Mesenchymal stem cell (in vitro differentiated cells and primary cell): ENCODE measurements at regions not wholly inside any gene's neighbourhood (a gene's known extent, or its start where the extent isn't known, plus 50 kb on each side); places are given as distances from the start of the nearest gene placed in this dataset.

Experiments
- DNase-seq: peaks from one replicate; pipeline ENCODE4 v3.0.0-alpha.2; 2013
- H2AFZ ChIP-seq: one replicate; pipeline ENCODE4 v1.6.1; 2013; ENCODE audit warnings: low read depth, mild to moderate bottlenecking, control low read depth, inconsistent platforms, low read length, moderate library complexity
- H2AK5ac ChIP-seq: 2 replicates; pipeline ENCODE4 v1.6.1; 2013; ENCODE audit warnings: low read length, moderate library complexity, mild to moderate bottlenecking, inconsistent platforms; ENCODE audit not compliant: severe bottlenecking
- H2BK120ac ChIP-seq: one replicate; pipeline ENCODE4 v1.6.1; 2013; ENCODE audit warnings: low read depth, mild to moderate bottlenecking, inconsistent platforms, low read length, moderate library complexity
- H2BK12ac ChIP-seq, 2 experiments: one replicate each; pipeline ENCODE4 v1.6.1; 2013; ENCODE audit warnings: inconsistent platforms in 2 of 2, low read length in 2 of 2, mild to moderate bottlenecking in 2 of 2, moderate library complexity in 2 of 2, control low read depth in 1 of 2
- H2BK15ac ChIP-seq: one replicate; pipeline ENCODE4 v1.6.1; 2013; ENCODE audit warnings: mild to moderate bottlenecking, low read depth, inconsistent platforms; ENCODE audit not compliant: poor library complexity, severe bottlenecking
- H2BK5ac ChIP-seq: 2 replicates; pipeline ENCODE4 v1.6.1; 2013; ENCODE audit warnings: low read depth, mild to moderate bottlenecking, low read length, control low read depth, inconsistent platforms; ENCODE audit not compliant: poor library complexity, severe bottlenecking
- H3K14ac ChIP-seq, 2 experiments: one replicate each; pipeline ENCODE4 v1.6.1; 2013; ENCODE audit warnings: inconsistent platforms in 2 of 2, low read length in 2 of 2, control low read depth in 1 of 2, mild to moderate bottlenecking in 1 of 2, moderate library complexity in 1 of 2
- H3K18ac ChIP-seq, 2 experiments: one replicate each; pipeline ENCODE4 v1.6.1; 2013; ENCODE audit warnings: inconsistent platforms in 2 of 2, low read length in 2 of 2, control low read depth in 1 of 2, low read depth in 1 of 2, mild to moderate bottlenecking in 1 of 2
- H3K23ac ChIP-seq, 2 experiments: one replicate each; pipeline ENCODE4 v1.6.1; 2013; ENCODE audit warnings: inconsistent platforms in 2 of 2, low read length in 2 of 2, mild to moderate bottlenecking in 2 of 2, moderate library complexity in 2 of 2, control low read depth in 1 of 2
- H3K27ac ChIP-seq: 2 replicates; pipeline ENCODE4 v1.5.1; 2013; ENCODE audit warnings: mild to moderate bottlenecking, moderate library complexity, low read length, control low read depth, inconsistent platforms; ENCODE audit not compliant: poor library complexity, severe bottlenecking
- H3K27me3 ChIP-seq, 2 experiments: 2 replicates each; pipeline versions ENCODE4 v1.6.1 to v1.7.0; 2013; ENCODE audit warnings: low read length in 2 of 2, mild to moderate bottlenecking in 2 of 2, moderate library complexity in 2 of 2, control low read depth in 1 of 2, inconsistent platforms in 1 of 2; ENCODE audit not compliant: control insufficient read depth in 1 of 2, insufficient read depth in 1 of 2
- H3K36me3 ChIP-seq, 2 experiments: 2 replicates each; pipeline versions ENCODE4 v1.6.1 to v1.7.0; 2013; ENCODE audit warnings: low read length in 2 of 2, control low read depth in 1 of 2, inconsistent platforms in 1 of 2, low read depth in 1 of 2, mild to moderate bottlenecking in 1 of 2; ENCODE audit not compliant: insufficient read depth in 2 of 2, control insufficient read depth in 1 of 2
- H3K4ac ChIP-seq, 2 experiments: one replicate each; pipeline ENCODE4 v1.6.1; 2013; ENCODE audit warnings: inconsistent platforms in 2 of 2, low read length in 2 of 2, mild to moderate bottlenecking in 2 of 2, moderate library complexity in 2 of 2, control low read depth in 1 of 2, low read depth in 1 of 2
- H3K4me1 ChIP-seq: 2 replicates; pipeline ENCODE4 v1.6.1; 2013; ENCODE audit warnings: low read depth, low read length, control low read depth; ENCODE audit not compliant: control insufficient read depth, insufficient read depth
- H3K4me2 ChIP-seq: 2 replicates; pipeline ENCODE4 v1.6.1; 2013; ENCODE audit warnings: low read length, mild to moderate bottlenecking, inconsistent platforms; ENCODE audit not compliant: poor library complexity, severe bottlenecking
- H3K4me3 ChIP-seq, 2 experiments: 2 replicates each; pipeline versions ENCODE4 v1.5.1 to v1.7.0; 2013; ENCODE audit warnings: low read length in 2 of 2, mild to moderate bottlenecking in 2 of 2, control low read depth in 1 of 2, low read depth in 1 of 2; ENCODE audit not compliant: insufficient read depth in 1 of 2
- H3K79me1 ChIP-seq: replicated peaks from 2 replicates; pipeline ENCODE4 v1.6.1; 2013; ENCODE audit warnings: mild to moderate bottlenecking, control low read depth, low read length, inconsistent platforms; ENCODE audit not compliant: poor library complexity, severe bottlenecking
- H3K9ac ChIP-seq: 2 replicates; pipeline ENCODE4 v1.7.0; 2013; ENCODE audit warnings: mild to moderate bottlenecking, low read length, moderate library complexity
- H3K9me3 ChIP-seq: 2 replicates; pipeline ENCODE4 v1.7.0; 2013; ENCODE audit warnings: mild to moderate bottlenecking, low read length; ENCODE audit not compliant: control insufficient read depth
- H4K8ac ChIP-seq: one replicate; pipeline ENCODE4 v1.6.1; 2013; ENCODE audit warnings: inconsistent platforms, mild to moderate bottlenecking, low read length, moderate library complexity
- H4K91ac ChIP-seq: one replicate; pipeline ENCODE4 v1.6.1; 2013; ENCODE audit warnings: mild to moderate bottlenecking, low read length, inconsistent platforms
- WGBS: methylation state at CpG from one replicate; pipeline ENCODE4 v1.1.7; 2013; ENCODE audit warnings: mixed read lengths; 5-methylcytosine and 5-hydroxymethylcytosine counted together

DNA sequence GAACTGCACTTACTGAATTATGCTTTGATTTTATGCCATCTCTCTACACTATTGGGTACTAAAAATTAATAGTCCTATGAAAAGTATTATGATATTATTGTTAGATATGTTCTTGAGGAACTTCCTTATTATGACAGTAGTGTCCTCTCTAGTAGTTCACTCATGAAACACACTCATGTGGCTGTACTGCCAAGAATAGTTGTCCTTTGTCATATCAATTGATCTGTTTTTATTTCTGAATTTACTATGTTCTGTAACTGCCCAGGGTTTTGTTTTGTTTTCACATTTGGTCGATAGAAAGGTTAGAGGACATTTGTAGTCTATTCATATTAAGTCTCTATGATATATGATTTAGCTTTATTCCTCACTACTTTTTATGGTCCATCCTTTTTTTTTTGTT, 215.2 kb downstream of the PPARGC1A start:
- Histone ChIP-seq H3K9me3 (no peaks in the 10 kb centered on the region), H2BK15ac (no peak overlapping the region), H2BK120ac (no peak overlapping the region), H3K4me3 (no peak overlapping the region), H2BK5ac (no peak overlapping the region), H3K79me1 (no peaks in the 10 kb centered on the region), H3K27me3 (no peaks in the 10 kb centered on the region), H4K91ac (no peak overlapping the region), H3K4me1 (no peaks in the 10 kb centered on the region), H3K27ac (no peak overlapping the region), H2AK5ac (no peak overlapping the region), H3K9ac (no peak overlapping the region), H2AFZ (no peak overlapping the region), H2BK12ac (no peak overlapping the region), H3K23ac (no peak overlapping the region), H3K4me2 (no peak overlapping the region), H3K14ac (no peak overlapping the region), H3K18ac (no peak overlapping the region), H4K8ac (no peak overlapping the region), H3K4ac (no peak overlapping the region), H3K36me3 (no peaks in the 10 kb centered on the region)
- no peak for DNase-seq
- WGBS = no CpG with 5 or more reads among the region's 1 CpG

DNA sequence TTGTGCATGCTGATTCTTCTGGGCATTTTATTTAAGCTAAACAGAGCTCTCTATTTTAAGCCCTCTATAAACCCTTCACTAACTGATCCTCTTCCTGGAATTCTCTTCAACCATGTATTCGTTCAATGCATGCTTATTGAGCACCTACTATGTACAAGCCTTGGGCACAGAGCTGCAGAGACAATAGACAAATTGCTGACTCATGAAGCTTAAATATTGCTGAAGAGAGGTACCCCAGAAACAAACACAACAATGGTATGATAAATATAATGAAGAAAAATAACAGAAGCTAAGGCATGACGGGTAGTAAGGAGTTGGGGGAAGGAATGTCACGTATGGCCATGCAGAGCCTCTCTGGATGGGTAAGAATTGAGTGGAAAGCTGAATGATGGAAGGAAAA, 222.2 kb downstream of the PPARGC1A start:
- 78% methylated on average over 3 of the region's 3 CpGs for WGBS
- H3K4me2 ChIP-seq = no peak overlapping the region

DNA sequence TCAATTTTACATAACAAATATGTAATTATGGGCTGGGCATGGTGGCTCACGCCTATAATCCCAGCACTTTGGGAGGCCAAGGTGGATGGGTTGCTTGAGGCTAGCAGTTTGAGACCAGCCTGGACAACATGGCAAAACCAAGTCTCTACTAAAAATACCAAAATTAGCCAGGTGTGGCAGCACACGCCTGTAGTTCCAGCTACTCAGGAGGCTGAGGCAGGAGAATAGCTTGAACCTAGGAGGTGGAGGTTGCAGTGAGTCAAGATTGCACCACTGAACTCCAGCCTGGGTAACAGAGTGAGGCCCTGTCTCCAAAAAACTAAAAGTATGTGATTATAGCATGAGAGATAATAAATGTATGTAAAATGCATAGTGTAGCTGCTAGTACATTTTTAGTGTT, 229.0 kb downstream of the PPARGC1A start:
- Histone ChIP-seq H2BK15ac (no peak overlapping the region), H3K9me3 (peaks cover 5% of the 10 kb centered on the region), H4K8ac (no peak overlapping the region), H3K18ac (no peak overlapping the region), H2BK120ac (no peak overlapping the region), H2AK5ac (no peak overlapping the region), H2BK5ac (no peak overlapping the region), H3K23ac (no peak overlapping the region), H3K4me2 (no peak overlapping the region), H3K27me3 (no peaks in the 10 kb centered on the region), H3K27ac (no peak overlapping the region), H3K79me1 (no peaks in the 10 kb centered on the region), H4K91ac (no peak overlapping the region), H3K14ac (no peak overlapping the region), H2BK12ac (no peak overlapping the region), H3K9ac (no peak overlapping the region), H2AFZ (no peak overlapping the region), H3K36me3 (no peaks in the 10 kb centered on the region), H3K4me1 (no peaks in the 10 kb centered on the region), H3K4ac (no peak overlapping the region), H3K4me3 (no peak overlapping the region)
- 93% methylated on average over 2 of the region's 2 CpGs for WGBS
- no peak for DNase-seq

More for the DNA sequence above, 222.2 kb downstream of the PPARGC1A start:
- Histone ChIP-seq H3K4me3 (no peak overlapping the region), H3K36me3 (no peaks in the 10 kb centered on the region), H2BK5ac (no peak overlapping the region), H3K4me1 (no peaks in the 10 kb centered on the region), H2AK5ac (no peak overlapping the region), H3K23ac (no peak overlapping the region), H2AFZ (no peak overlapping the region), H3K27me3 (no peaks in the 10 kb centered on the region), H2BK15ac (no peak overlapping the region), H2BK120ac (no peak overlapping the region), H2BK12ac (no peak overlapping the region), H3K14ac (no peak overlapping the region), H3K27ac (no peak overlapping the region), H3K18ac (no peak overlapping the region), H3K4ac (no peak overlapping the region), H3K9ac (no peak overlapping the region), H3K9me3 (no peaks in the 10 kb centered on the region), H3K79me1 (no peaks in the 10 kb centered on the region), H4K8ac (no peak overlapping the region), H4K91ac (no peak overlapping the region)
- DNase-seq = no peak

DNA sequence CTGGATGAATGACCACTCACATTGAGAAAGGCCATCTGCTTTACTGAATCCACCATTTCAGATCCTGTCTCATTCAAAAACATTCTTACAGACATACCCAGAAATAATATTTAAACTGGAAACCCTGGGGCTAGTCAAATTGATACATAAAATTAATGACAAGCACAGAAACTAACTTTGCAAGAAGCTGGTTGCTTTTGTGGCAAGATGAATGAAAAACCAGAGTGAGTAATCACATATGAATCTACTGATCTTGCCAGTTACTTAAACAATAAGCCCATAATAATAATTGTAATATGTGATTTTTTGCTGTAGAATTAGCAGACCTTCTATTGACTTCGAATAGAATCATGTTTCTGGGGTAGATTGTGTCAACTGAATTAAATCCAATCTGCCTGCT, 235.1 kb downstream of the PPARGC1A start:
- Histone ChIP-seq H2AK5ac (no peak overlapping the region), H3K79me1 (no peaks in the 10 kb centered on the region), H3K27me3 (no peaks in the 10 kb centered on the region), H3K9ac (no peak overlapping the region), H3K4me1 (peaks cover 1% of the 10 kb centered on the region), H3K4me3 (no peak overlapping the region), H3K27ac (no peak overlapping the region), H3K9me3 (peaks cover 17% of the 10 kb centered on the region), H3K14ac (no peak overlapping the region), H3K18ac (no peak overlapping the region), H2BK12ac (no peak overlapping the region), H3K36me3 (no peaks in the 10 kb centered on the region), H3K4ac (no peak overlapping the region), H4K91ac (no peak overlapping the region), H2AFZ (peak overlapping the region; percentile 14), H2BK120ac (no peak overlapping the region), H3K4me2 (no peak overlapping the region), H2BK5ac (no peak overlapping the region), H3K23ac (no peak overlapping the region), H4K8ac (no peak overlapping the region), H2BK15ac (no peak overlapping the region)
- DNase-seq = peak; percentile 4
- 89% methylated on average over 1 of the region's 1 CpG for whole genome bisulfite sequencing
